SJSA1 (cell line): ENCODE measurements at regions not wholly inside any gene's neighbourhood (a gene's known extent, or its start where the extent isn't known, plus 50 kb on each side); places are given as distances from the start of the nearest gene placed in this dataset.

Experiments
- DNase-seq, 2 experiments: peaks; one replicate each; pipeline ENCODE4 v3.0.0-alpha.2; 2015 to 2020; ENCODE audit warnings: low spot score in 2 of 2, low read depth in 1 of 2
- H3K27ac ChIP-seq: fragments of 250-450 bp; sonication (Bioruptor Pico); 2 replicates; pipeline ENCODE4 v1.5.1; 2020; ENCODE audit warnings: mild to moderate bottlenecking, moderate library complexity
- H3K27me3 ChIP-seq: fragments of 250-450 bp; sonication (Bioruptor Pico); replicated peaks from 2 replicates; pipeline ENCODE4 v1.5.1; 2020; ENCODE audit warnings: mild to moderate bottlenecking, moderate library complexity
- H3K36me3 ChIP-seq: fragments of 250-450 bp; sonication (Bioruptor Pico); 2 replicates; pipeline ENCODE4 v1.5.1; 2020; ENCODE audit warnings: mild to moderate bottlenecking
- H3K4me1 ChIP-seq: fragments of 250-450 bp; sonication (Bioruptor Pico); replicated peaks from 2 replicates; pipeline ENCODE4 v1.6.1; 2021; ENCODE audit warnings: mild to moderate bottlenecking
- H3K4me3 ChIP-seq: fragments of 250-450 bp; sonication (Bioruptor Pico); 2 replicates; pipeline ENCODE4 v1.5.1; 2020; ENCODE audit warnings: mild to moderate bottlenecking
- H3K9me3 ChIP-seq: fragments of 250-450 bp; sonication (Bioruptor Pico); replicated peaks from 2 replicates; pipeline ENCODE4 v1.5.1; 2020; ENCODE audit warnings: mild to moderate bottlenecking

DNA sequence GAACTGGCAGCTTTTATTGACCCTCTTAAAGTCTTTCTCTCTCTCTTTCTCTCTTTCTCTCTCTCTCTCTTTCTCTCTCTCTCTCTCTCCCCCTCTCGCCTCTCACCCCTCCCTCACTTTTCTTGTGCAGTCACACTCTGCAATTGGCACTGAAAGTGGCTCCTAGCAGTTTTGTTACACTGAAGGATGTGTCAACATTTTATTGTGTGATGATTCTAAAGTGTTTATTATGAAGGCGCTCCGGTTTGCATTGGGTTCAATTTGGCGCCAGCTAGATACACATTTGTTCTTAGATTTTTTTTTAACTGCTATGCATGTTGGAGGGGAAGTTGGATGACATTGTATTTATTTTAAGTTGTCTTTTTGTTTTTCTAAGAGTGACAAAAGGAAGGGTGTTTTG is 64.0 kb upstream of the CHRM3 start:
- no peaks in the 10 kb centered on the region for H3K27me3 ChIP-seq
- no peaks in the 10 kb centered on the region for H3K36me3 ChIP-seq
- no peaks in the 10 kb centered on the region for H3K4me1 ChIP-seq
- no peak overlapping the region for H3K27ac ChIP-seq
- no peak for DNase-seq
- H3K9me3 ChIP-seq, result 0 out of 2 replicates have a peak, but pooled peaks cover 4% of the 10 kb centered on the region
- H3K4me3 ChIP-seq, result no peak overlapping the region

DNA sequence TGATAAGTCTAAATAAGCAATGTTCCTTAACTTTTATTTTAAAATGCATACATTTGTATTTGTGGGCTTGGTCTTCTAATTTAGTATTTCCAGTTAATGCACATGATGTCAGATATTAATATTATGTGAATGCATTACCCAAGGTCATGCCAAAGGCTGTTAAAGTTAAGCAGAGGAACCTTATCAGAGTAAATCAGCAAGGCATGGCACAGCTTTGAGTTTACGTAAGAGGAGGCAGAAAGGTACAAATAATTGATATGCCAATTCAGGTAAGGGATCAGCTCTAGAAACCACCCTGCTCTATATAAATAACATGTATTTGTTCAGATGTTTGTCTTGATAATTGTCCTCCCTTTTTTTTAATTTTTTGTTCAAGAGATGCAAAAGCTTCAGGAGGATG is 64.5 kb upstream of the CHRM3 start:
- DNase-seq, result no peak
- Histone ChIP-seq H3K9me3 (peaks cover 5% of the 10 kb centered on the region), H3K27me3 (no peaks in the 10 kb centered on the region), H3K4me3 (no peak overlapping the region), H3K27ac (no peak overlapping the region), H3K36me3 (no peaks in the 10 kb centered on the region), H3K4me1 (no peaks in the 10 kb centered on the region)

DNA sequence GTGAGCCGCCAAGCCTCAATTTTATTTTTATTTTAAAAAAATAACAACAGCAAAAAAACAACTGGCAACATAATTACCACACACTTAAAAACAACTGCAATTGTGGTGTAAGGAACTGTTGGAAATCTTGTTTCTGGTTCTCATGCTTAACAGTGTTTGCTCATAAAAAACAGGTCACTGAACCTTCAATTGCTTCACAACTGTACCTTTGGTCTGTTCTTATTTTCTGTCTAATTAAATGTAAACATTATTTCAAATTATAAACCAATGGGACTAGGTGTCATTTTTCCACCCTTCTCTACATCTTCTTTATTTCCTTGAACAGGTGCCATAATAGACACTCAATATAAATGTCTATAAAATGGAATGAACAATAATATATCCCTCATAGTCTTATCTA is 68.4 kb upstream of the CHRM3 start:
- Histone ChIP-seq H3K4me1 (no peaks in the 10 kb centered on the region), H3K27ac (no peak overlapping the region), H3K27me3 (no peaks in the 10 kb centered on the region), H3K4me3 (no peak overlapping the region), H3K9me3 (peaks cover 7% of the 10 kb centered on the region), H3K36me3 (no peaks in the 10 kb centered on the region)
- DNase-seq, result no peak

DNA sequence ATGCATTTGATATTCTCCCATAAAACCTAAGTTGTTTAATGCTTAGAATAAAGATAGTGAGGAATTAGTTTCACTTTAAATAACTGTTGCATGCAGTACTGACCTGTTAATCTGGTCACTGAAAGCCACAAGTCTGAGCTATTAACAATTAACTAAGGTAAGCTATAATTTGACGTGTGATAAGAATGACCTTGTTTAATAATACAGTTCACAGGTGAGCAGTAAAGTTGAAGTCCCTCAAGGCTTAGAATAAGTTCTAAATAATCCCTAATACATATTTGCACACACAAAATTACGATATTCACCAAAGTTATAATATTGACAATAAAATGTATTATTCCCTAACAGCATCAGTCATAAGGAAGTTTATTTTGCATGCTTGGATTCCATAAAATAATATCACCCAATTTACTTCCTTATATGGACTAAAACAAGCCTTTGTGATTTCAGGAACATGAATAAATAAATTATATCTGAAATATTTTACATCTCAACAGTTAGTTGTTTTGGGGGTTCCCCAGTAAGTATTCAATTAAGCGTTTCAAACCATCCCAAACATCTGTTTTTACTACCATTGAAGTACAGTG is 70.6 kb upstream of the CHRM3 start:
- no peaks in the 10 kb centered on the region for H3K36me3 ChIP-seq
- no peaks in the 10 kb centered on the region for H3K4me1 ChIP-seq
- H3K4me3 ChIP-seq, result no peak overlapping the region
- H3K27me3 ChIP-seq, result no peaks in the 10 kb centered on the region
- DNase-seq, result no peak
- peaks cover 7% of the 10 kb centered on the region for H3K9me3 ChIP-seq
- no peak overlapping the region for H3K27ac ChIP-seq

DNA sequence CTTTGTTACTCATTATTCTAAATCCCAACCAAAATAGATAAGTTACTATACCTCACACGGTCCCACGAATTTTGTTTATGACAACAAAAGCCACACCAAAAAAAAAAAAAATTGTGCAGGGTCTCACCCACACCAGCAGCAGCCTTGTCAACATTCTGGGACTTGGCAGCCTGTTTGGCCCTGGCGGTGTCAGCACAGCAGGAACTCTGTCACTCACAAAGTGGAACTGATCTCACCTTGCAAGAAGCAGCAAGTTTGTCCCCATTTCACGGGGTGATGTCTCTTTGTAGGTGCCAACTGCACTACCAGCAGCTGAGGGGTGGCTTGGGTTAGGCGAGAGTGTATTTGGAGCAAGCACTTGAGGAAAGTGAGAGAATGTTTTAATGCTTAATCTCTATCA is 75.0 kb upstream of the CHRM3 start:
- H3K36me3 ChIP-seq, result no peaks in the 10 kb centered on the region
- H3K27ac ChIP-seq, result no peak overlapping the region
- H3K4me1 ChIP-seq, result no peaks in the 10 kb centered on the region
- no peaks in the 10 kb centered on the region for H3K27me3 ChIP-seq
- no peak for DNase-seq
- H3K9me3 ChIP-seq, result peaks cover 3% of the 10 kb centered on the region; the same call in 1 of the 2 replicates
- no peak overlapping the region for H3K4me3 ChIP-seq

DNA sequence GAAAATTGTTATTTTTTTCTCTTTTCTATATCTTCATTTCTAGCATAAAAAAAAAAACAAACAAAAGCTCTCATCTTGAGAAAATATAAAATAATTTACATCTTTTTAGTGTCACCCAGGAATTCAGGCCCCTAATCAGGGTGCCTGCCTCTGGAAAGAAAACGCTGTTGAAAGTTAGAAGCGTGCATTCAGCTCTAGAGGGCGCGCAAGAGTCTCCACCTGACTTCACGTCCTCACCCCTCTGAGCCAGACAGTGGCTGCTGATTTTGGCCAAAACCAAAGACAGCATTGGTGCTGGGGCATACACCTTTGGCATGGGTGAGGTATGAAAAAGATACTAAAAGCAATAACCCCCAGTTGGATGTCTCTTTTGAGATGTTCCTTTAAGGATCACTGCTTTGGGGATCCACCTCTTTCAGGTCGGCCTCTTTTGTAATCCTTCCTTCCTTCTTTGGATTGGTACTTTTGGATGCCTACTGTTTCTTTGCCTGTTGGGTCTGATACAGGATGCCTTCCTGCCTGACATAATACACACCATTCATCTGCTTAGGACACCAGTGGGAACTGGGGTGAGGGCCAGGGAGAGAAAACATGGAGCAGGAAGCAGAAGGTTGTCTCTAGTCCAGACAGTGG is 77.6 kb upstream of the CHRM3 start:
- Histone ChIP-seq H3K4me3 (no peak overlapping the region), H3K4me1 (no peaks in the 10 kb centered on the region), H3K27me3 (no peaks in the 10 kb centered on the region), H3K27ac (no peak overlapping the region), H3K9me3 (0 out of 2 replicates have a peak, but pooled peaks cover 7% of the 10 kb centered on the region), H3K36me3 (no peaks in the 10 kb centered on the region)
- DNase-seq, result no peak

DNA sequence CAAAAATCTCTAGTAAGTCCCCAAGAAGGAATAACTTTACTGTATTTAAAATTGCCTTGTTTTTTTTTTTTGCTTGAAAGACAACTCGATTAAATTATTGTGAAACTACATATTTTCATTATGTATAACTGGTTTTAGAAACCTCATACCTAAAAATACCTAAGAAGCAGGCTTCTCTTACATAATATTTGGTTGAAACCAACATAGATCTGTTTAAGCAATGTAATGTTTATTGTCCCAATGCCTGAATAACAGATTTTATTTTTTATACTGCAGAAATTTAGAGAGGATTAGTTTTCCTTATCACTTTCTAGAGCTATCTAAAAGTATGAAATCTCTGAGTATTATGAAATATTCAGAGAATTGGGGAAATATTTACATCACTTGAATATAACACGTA is 78.5 kb upstream of the CHRM3 start:
- Histone ChIP-seq H3K4me1 (no peaks in the 10 kb centered on the region), H3K27me3 (no peaks in the 10 kb centered on the region), H3K27ac (no peak overlapping the region), H3K36me3 (no peaks in the 10 kb centered on the region), H3K9me3 (0 out of 2 replicates have a peak, but pooled peaks cover 7% of the 10 kb centered on the region), H3K4me3 (no peak overlapping the region)
- DNase-seq, result no peak

DNA sequence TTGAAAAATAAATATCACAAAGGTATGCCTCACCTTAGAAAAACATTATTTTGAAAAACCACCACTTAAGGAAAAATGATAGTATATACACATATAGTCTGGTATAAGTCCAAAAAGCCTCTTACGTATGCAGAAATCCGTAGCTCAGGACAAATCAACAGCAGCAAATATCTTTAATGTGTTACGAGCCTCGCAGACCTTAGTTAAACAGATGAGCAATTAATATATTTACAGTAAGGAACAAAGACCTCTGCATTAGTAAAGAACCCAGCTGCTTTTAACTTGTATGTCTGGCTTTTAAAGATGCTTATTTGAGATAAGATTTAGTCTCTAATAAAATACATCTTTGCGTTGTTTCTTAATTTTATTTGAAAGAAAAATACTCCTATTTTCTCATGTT is 79.9 kb upstream of the CHRM3 start:
- Histone ChIP-seq H3K36me3 (no peaks in the 10 kb centered on the region), H3K27me3 (no peaks in the 10 kb centered on the region), H3K9me3 (0 out of 2 replicates have a peak, but pooled peaks cover 7% of the 10 kb centered on the region), H3K4me3 (no peak overlapping the region), H3K4me1 (no peaks in the 10 kb centered on the region), H3K27ac (no peak overlapping the region)
- no peak for DNase-seq

DNA sequence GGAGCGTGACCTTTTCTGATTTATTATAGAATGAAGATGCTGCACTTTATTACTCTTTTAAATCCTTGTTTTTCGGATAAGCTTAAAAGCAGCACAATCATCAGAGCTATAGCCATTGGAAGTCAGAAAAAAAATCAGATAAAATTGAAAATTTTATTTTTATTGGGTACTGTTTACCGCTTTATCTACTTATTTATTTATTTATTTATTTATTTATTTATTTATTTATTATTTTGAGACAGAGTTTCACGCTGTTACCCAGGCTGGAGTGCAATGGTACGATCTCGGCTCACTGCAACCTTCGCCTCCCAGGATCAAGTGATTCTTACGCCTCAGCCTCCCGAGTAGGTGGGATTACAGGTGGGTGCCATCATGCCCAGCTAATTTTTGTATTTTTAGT is 83.1 kb upstream of the CHRM3 start:
- no peaks in the 10 kb centered on the region for H3K4me1 ChIP-seq
- H3K4me3 ChIP-seq, result no peak overlapping the region
- no peak for DNase-seq
- H3K9me3 ChIP-seq, result peaks cover 11% of the 10 kb centered on the region; the same call in 1 of the 2 replicates
- H3K36me3 ChIP-seq, result no peaks in the 10 kb centered on the region
- H3K27ac ChIP-seq, result no peak overlapping the region
- H3K27me3 ChIP-seq, result no peaks in the 10 kb centered on the region

DNA sequence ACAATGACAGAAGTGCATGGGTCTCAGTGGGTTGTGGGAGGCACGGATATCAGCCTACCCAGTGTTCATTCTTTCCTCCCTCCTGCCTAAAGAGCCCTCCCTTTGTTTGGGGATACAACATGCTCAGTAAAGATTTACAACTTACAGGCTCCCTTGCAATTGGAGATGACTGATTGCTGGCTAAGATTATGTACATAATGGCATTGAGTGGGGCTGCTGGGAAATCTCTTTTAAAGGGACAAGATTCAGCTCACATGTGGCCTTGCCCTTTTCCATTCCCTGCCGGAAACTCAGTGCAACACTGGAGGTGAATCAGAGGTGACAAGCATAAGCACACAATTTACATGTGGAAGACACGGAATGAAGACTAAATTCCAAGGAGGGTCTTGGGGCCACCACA is 83.7 kb upstream of the CHRM3 start:
- no peaks in the 10 kb centered on the region for H3K4me1 ChIP-seq
- H3K36me3 ChIP-seq, result no peaks in the 10 kb centered on the region
- DNase-seq, result no peak
- H3K4me3 ChIP-seq, result no peak overlapping the region
- no peaks in the 10 kb centered on the region for H3K27me3 ChIP-seq
- no peak overlapping the region for H3K27ac ChIP-seq
- peaks cover 11% of the 10 kb centered on the region; the same call in 1 of the 2 replicates for H3K9me3 ChIP-seq

DNA sequence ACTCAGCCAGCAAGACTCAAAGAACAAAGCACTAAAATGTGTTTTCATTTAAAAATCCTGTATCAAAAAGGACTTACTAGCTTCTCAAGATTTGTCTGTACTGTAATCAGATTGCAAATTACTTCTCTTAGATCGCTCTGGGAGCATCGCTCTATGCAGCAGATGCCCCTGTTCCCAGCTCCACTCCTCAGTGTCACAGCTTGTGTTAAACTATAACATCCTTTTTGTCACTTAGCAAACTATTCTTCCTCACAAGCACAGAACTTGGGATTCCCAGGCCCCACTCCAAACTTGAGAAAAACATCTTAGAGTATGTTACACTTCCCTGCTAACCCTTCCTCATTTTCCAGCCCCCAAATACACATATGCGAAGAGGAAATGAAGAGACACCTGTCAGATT is 85.1 kb upstream of the CHRM3 start:
- Histone ChIP-seq H3K4me1 (no peaks in the 10 kb centered on the region), H3K27me3 (no peaks in the 10 kb centered on the region), H3K27ac (no peak overlapping the region), H3K9me3 (peaks cover 11% of the 10 kb centered on the region; the same call in 1 of the 2 replicates), H3K4me3 (no peak overlapping the region), H3K36me3 (no peaks in the 10 kb centered on the region)
- DNase-seq, result no peak

DNA sequence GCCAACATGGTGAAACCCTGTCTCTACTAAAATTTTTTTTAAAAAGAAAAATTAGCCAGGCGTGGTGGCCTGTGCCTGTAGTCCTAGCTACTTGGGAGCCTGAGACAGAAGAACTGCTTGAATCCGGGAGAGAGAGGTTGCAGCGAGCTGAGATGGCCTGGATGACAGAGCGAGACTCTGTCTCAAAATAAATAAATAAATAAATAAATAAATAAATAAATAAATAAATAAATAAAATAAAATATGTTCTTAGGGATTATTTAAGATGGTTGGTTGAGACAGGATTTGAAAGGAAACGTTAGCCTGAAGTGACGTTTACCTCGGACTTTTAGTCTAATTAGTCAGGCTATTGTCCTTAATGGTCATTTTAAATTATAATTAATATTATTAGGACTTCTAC is 88.5 kb upstream of the CHRM3 start:
- Histone ChIP-seq H3K9me3 (peaks cover 8% of the 10 kb centered on the region; the same call in 1 of the 2 replicates), H3K27ac (no peak overlapping the region), H3K4me3 (no peak overlapping the region), H3K4me1 (no peaks in the 10 kb centered on the region), H3K27me3 (no peaks in the 10 kb centered on the region), H3K36me3 (no peaks in the 10 kb centered on the region)
- no peak for DNase-seq

DNA sequence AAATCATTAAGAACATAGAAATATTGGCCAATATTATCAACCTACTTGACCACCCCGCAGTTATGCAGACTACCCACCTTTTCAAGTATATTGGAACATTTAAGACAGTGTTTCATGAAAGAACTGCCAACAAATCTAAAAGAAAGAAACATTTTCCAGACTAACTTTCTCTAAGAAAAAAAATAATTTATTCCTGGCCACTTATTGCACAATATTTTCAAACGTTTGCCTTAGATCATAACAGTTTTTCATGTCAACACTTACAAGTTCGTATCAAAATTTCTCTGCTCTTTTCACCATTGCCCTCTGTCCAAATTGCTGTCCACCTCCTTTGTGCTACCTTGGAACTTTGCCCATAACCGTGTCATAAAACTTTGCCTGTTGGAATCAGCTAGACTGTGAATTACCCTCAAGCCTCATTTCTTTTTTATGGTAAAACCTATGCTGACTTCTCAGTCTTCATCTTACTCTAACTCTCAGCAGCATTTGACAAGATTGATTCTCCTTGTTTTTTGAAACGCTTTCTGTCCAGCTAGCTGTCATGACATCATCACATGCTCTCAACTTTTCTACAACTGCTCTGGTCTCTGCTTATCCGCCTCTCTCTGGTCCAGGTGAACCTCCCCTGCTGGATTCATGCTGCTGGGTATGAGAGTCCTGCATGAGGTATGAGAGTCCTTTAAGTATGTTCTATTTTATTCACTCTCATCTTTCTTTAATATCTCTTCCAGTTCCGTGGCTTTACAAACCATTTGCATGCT is 92.8 kb upstream of the CHRM3 start:
- H3K4me1 ChIP-seq, result no peaks in the 10 kb centered on the region
- no peak for DNase-seq
- no peaks in the 10 kb centered on the region for H3K27me3 ChIP-seq
- H3K9me3 ChIP-seq, result no peaks in the 10 kb centered on the region; the same call in 1 of the 2 replicates
- H3K4me3 ChIP-seq, result no peak overlapping the region
- H3K27ac ChIP-seq, result no peak overlapping the region
- no peaks in the 10 kb centered on the region for H3K36me3 ChIP-seq

DNA sequence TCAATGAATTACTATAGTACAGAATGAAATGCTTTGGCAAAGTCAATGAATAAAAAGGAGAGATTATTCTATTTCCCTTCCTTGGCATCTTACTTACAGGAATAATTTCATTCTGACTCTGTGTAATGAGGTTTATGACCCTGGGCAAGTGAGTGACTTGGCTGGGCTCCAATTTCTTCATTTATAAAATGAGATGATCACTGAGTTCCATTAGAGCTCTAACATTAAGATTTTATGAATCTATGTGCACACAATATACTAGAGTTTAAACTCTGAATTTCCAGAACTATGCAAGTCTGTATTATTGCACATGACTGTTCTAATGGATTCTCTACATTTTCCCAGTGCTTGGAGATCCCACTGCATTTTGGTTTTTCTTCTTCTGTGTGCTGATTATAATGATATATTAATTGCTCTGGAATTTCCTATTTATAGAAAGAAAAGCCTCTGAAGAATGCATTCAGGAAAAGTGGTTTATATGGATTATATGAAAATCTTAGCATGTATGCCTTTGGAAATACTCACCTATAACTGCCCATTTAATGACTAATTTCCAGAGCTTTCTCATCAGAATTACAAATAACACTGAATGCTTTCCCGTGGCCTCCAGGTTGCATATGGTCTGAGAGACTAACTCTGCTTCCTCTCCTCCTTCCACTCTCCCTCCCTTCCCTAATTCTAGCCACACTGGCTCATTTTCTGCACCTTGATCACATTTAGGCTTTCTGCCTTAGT is 97.4 kb upstream of the CHRM3 start:
- H3K4me3 ChIP-seq, result no peak overlapping the region
- peaks cover 3% of the 10 kb centered on the region; the same call in 1 of the 2 replicates for H3K9me3 ChIP-seq
- H3K27ac ChIP-seq, result no peak overlapping the region
- H3K4me1 ChIP-seq, result no peaks in the 10 kb centered on the region
- no peaks in the 10 kb centered on the region for H3K36me3 ChIP-seq
- no peaks in the 10 kb centered on the region for H3K27me3 ChIP-seq
- DNase-seq, result no peak
